ENCODE measurements at regions not wholly inside any gene's neighbourhood (a gene's known extent, or its start where the extent isn't known, plus 50 kb on each side); places are given as distances from the start of the nearest gene placed in this dataset.

GRCh38 chr4:180636696-180637404 is 1606.4 kb upstream of the TENM3 start:
- Histone ChIP-seq H2BK120ac (ENCODE audit: low read depth, low read length) (no peak overlapping the region), H2AK5ac (ENCODE audit: low read length, severe bottlenecking) (no peak overlapping the region), H3K4me2 (ENCODE audit: low read length, poor library complexity, severe bottlenecking) (no peak overlapping the region)

GRCh38 chr4:180637616-180638015 is 1605.6 kb upstream of the TENM3 start:
- no peak overlapping the region for H2BK5ac ChIP-seq (ENCODE audit: low read depth, low read length, poor library complexity, severe bottlenecking)
- no peak overlapping the region for H2AK5ac ChIP-seq (ENCODE audit: low read length, severe bottlenecking)
- H4K8ac ChIP-seq (ENCODE audit: low read length), result no peak overlapping the region
- no peak overlapping the region for H4K91ac ChIP-seq (ENCODE audit: low read length)
- H3K4me3 ChIP-seq (ENCODE audit: insufficient read depth in 1 of 2, low read depth in 1 of 2, low read length in 2 of 2), result no peak overlapping the region
- no peak overlapping the region for H2BK120ac ChIP-seq (ENCODE audit: low read depth, low read length)
- no peaks in the 10 kb centered on the region for H3K36me3 ChIP-seq (ENCODE audit: control insufficient read depth in 1 of 2, insufficient read depth in 2 of 2, low read depth in 1 of 2, low read length in 2 of 2)
- no peaks in the 10 kb centered on the region for H3K4me1 ChIP-seq (ENCODE audit: control insufficient read depth, insufficient read depth, low read depth, low read length)
- H3K23ac ChIP-seq (ENCODE audit: low read length in 2 of 2), result no peak overlapping the region
- H3K27me3 ChIP-seq (ENCODE audit: control insufficient read depth in 1 of 2, insufficient read depth in 1 of 2, low read length in 2 of 2), result no peaks in the 10 kb centered on the region
- H3K14ac ChIP-seq (ENCODE audit: low read length in 2 of 2), result no peak overlapping the region
- H2BK12ac ChIP-seq (ENCODE audit: low read length in 2 of 2), result no peak overlapping the region
- no peak overlapping the region for H3K4ac ChIP-seq (ENCODE audit: low read depth in 1 of 2, low read length in 2 of 2)
- no peaks in the 10 kb centered on the region for H3K9me3 ChIP-seq (ENCODE audit: control insufficient read depth, low read length)
- WGBS, result 88% methylated on average over 5 of the region's 5 CpGs
- H2BK15ac ChIP-seq (ENCODE audit: low read depth, poor library complexity, severe bottlenecking), result no peak overlapping the region
- DNase-seq, result no peak
- no peak overlapping the region for H3K4me2 ChIP-seq (ENCODE audit: low read length, poor library complexity, severe bottlenecking)
- H3K18ac ChIP-seq (ENCODE audit: low read depth in 1 of 2, low read length in 2 of 2), result no peak overlapping the region
- no peak overlapping the region for H3K27ac ChIP-seq (ENCODE audit: low read length, poor library complexity, severe bottlenecking)
- H2AFZ ChIP-seq (ENCODE audit: low read depth, low read length), result no peak overlapping the region
- H3K9ac ChIP-seq (ENCODE audit: low read length), result no peak overlapping the region
- no peaks in the 10 kb centered on the region for H3K79me1 ChIP-seq (replicated peaks; ENCODE audit: low read length, poor library complexity, severe bottlenecking)

More at GRCh38 chr4:180636696-180637404, 1606.4 kb upstream of the TENM3 start:
- no peaks in the 10 kb centered on the region for H3K9me3 ChIP-seq (ENCODE audit: control insufficient read depth, low read length)
- no peak overlapping the region for H3K14ac ChIP-seq (ENCODE audit: low read length in 2 of 2)
- no peak overlapping the region for H3K23ac ChIP-seq (ENCODE audit: low read length in 2 of 2)
- H3K18ac ChIP-seq (ENCODE audit: low read depth in 1 of 2, low read length in 2 of 2), result no peak overlapping the region
- H2AFZ ChIP-seq (ENCODE audit: low read depth, low read length), result no peak overlapping the region
- H2BK15ac ChIP-seq (ENCODE audit: low read depth, poor library complexity, severe bottlenecking), result no peak overlapping the region
- H3K4me3 ChIP-seq (ENCODE audit: insufficient read depth in 1 of 2, low read depth in 1 of 2, low read length in 2 of 2), result no peak overlapping the region
- no peak overlapping the region for H3K4ac ChIP-seq (ENCODE audit: low read depth in 1 of 2, low read length in 2 of 2)
- peak; percentile 52 for DNase-seq
- 100% methylated on average over 1 of the region's 4 CpGs for WGBS
- no peak overlapping the region for H2BK12ac ChIP-seq (ENCODE audit: low read length in 2 of 2)
- no peak overlapping the region for H3K9ac ChIP-seq (ENCODE audit: low read length)
- no peaks in the 10 kb centered on the region for H3K4me1 ChIP-seq (ENCODE audit: control insufficient read depth, insufficient read depth, low read depth, low read length)
- no peak overlapping the region for H4K91ac ChIP-seq (ENCODE audit: low read length)
- H3K27ac ChIP-seq (ENCODE audit: low read length, poor library complexity, severe bottlenecking), result no peak overlapping the region
- H3K27me3 ChIP-seq (ENCODE audit: control insufficient read depth in 1 of 2, insufficient read depth in 1 of 2, low read length in 2 of 2), result no peaks in the 10 kb centered on the region
- no peak overlapping the region for H2BK5ac ChIP-seq (ENCODE audit: low read depth, low read length, poor library complexity, severe bottlenecking)
- no peak overlapping the region for H4K8ac ChIP-seq (ENCODE audit: low read length)
- no peaks in the 10 kb centered on the region for H3K79me1 ChIP-seq (replicated peaks; ENCODE audit: low read length, poor library complexity, severe bottlenecking)
- H3K36me3 ChIP-seq (ENCODE audit: control insufficient read depth in 1 of 2, insufficient read depth in 2 of 2, low read depth in 1 of 2, low read length in 2 of 2), result no peaks in the 10 kb centered on the region

- Histone ChIP-seq H3K14ac (ENCODE audit: low read length in 2 of 2) (no peak overlapping the region), H3K18ac (ENCODE audit: low read depth in 1 of 2, low read length in 2 of 2) (no peak overlapping the region), H3K4ac (ENCODE audit: low read depth in 1 of 2, low read length in 2 of 2) (no peak overlapping the region), H3K27ac (ENCODE audit: low read length, poor library complexity, severe bottlenecking) (no peak overlapping the region), H2BK120ac (ENCODE audit: low read depth, low read length) (no peak overlapping the region), H3K4me1 (ENCODE audit: control insufficient read depth, insufficient read depth, low read depth, low read length) (no peaks in the 10 kb centered on the region), H3K36me3 (ENCODE audit: control insufficient read depth in 1 of 2, insufficient read depth in 2 of 2, low read depth in 1 of 2, low read length in 2 of 2) (no peaks in the 10 kb centered on the region), H3K9me3 (ENCODE audit: control insufficient read depth, low read length) (no peaks in the 10 kb centered on the region), H3K4me2 (ENCODE audit: low read length, poor library complexity, severe bottlenecking) (no peak overlapping the region), H2AFZ (ENCODE audit: low read depth, low read length) (no peak overlapping the region), H2BK12ac (ENCODE audit: low read length in 2 of 2) (no peak overlapping the region), H3K79me1 (replicated peaks; ENCODE audit: low read length, poor library complexity, severe bottlenecking) (no peaks in the 10 kb centered on the region), H3K4me3 (ENCODE audit: insufficient read depth in 1 of 2, low read depth in 1 of 2, low read length in 2 of 2) (no peak overlapping the region), H3K9ac (ENCODE audit: low read length) (no peak overlapping the region), H3K23ac (ENCODE audit: low read length in 2 of 2) (no peak overlapping the region), H2BK15ac (ENCODE audit: low read depth, poor library complexity, severe bottlenecking) (no peak overlapping the region), H2AK5ac (ENCODE audit: low read length, severe bottlenecking) (no peak overlapping the region), H4K8ac (ENCODE audit: low read length) (no peak overlapping the region), H2BK5ac (ENCODE audit: low read depth, low read length, poor library complexity, severe bottlenecking) (no peak overlapping the region), H4K91ac (ENCODE audit: low read length) (no peak overlapping the region), H3K27me3 (ENCODE audit: control insufficient read depth in 1 of 2, insufficient read depth in 1 of 2, low read length in 2 of 2) (no peaks in the 10 kb centered on the region)
- no CpG with 5 or more reads among the region's 2 CpGs for WGBS
- DNase-seq, result no peak
Observed at GRCh38 chr4:180640193-180640592, 1603.0 kb upstream of the TENM3 start.

- Histone ChIP-seq H3K14ac (ENCODE audit: low read length in 2 of 2) (no peak overlapping the region), H3K79me1 (replicated peaks; ENCODE audit: low read length, poor library complexity, severe bottlenecking) (no peaks in the 10 kb centered on the region), H2BK5ac (ENCODE audit: low read depth, low read length, poor library complexity, severe bottlenecking) (no peak overlapping the region), H4K91ac (ENCODE audit: low read length) (no peak overlapping the region), H3K9ac (ENCODE audit: low read length) (no peak overlapping the region), H2BK15ac (ENCODE audit: low read depth, poor library complexity, severe bottlenecking) (no peak overlapping the region), H2AFZ (ENCODE audit: low read depth, low read length) (no peak overlapping the region), H3K4me1 (ENCODE audit: control insufficient read depth, insufficient read depth, low read depth, low read length) (no peaks in the 10 kb centered on the region), H3K4me2 (ENCODE audit: low read length, poor library complexity, severe bottlenecking) (no peak overlapping the region), H3K27ac (ENCODE audit: low read length, poor library complexity, severe bottlenecking) (no peak overlapping the region), H2AK5ac (ENCODE audit: low read length, severe bottlenecking) (no peak overlapping the region), H3K36me3 (ENCODE audit: control insufficient read depth in 1 of 2, insufficient read depth in 2 of 2, low read depth in 1 of 2, low read length in 2 of 2) (no peaks in the 10 kb centered on the region), H4K8ac (ENCODE audit: low read length) (no peak overlapping the region), H3K4ac (ENCODE audit: low read depth in 1 of 2, low read length in 2 of 2) (no peak overlapping the region), H3K23ac (ENCODE audit: low read length in 2 of 2) (no peak overlapping the region), H3K4me3 (ENCODE audit: insufficient read depth in 1 of 2, low read depth in 1 of 2, low read length in 2 of 2) (no peak overlapping the region), H3K18ac (ENCODE audit: low read depth in 1 of 2, low read length in 2 of 2) (no peak overlapping the region), H2BK120ac (ENCODE audit: low read depth, low read length) (no peak overlapping the region), H3K9me3 (ENCODE audit: control insufficient read depth, low read length) (no peaks in the 10 kb centered on the region), H3K27me3 (ENCODE audit: control insufficient read depth in 1 of 2, insufficient read depth in 1 of 2, low read length in 2 of 2) (no peaks in the 10 kb centered on the region), H2BK12ac (ENCODE audit: low read length in 2 of 2) (no peak overlapping the region)
- 93% methylated on average over 2 of the region's 4 CpGs for WGBS
- no peak for DNase-seq
Observed at GRCh38 chr4:180641495-180641894, 1601.7 kb upstream of the TENM3 start.

Measured in mesenchymal stem cell (in vitro differentiated cells and primary cell).